SK-N-SH (cell line): ENCODE measurements at regions not wholly inside any gene's neighbourhood (a gene's known extent, or its start where the extent isn't known, plus 50 kb on each side); places are given as distances from the start of the nearest gene placed in this dataset.

Source experiments
- CTCF ChIA-PET: fragments of 300-600, 350-600 bp; formaldehyde crosslinking; extraction: SDS; loops from one replicate; lab custom pipeline; 2021; lab: Yijun Ruan, JAX
- POLR2A ChIA-PET: fragments of 350-600 bp; sonication (Branson Sonifier 250); formaldehyde crosslinking; extraction: SDS; loops from one replicate; lab custom pipeline; 2020; ENCODE audit warnings: antibody characterized with exemption, inconsistent platforms; lab: Yijun Ruan, JAX
- DNase-seq: peaks from one replicate; pipeline ENCODE4 v3.0.0; 2012
- H2AFZ ChIP-seq: fragments of 200-600 bp; sonication (generic); 2 replicates; pipeline ENCODE4 v1.8.1; 2016; ENCODE audit warnings: antibody characterized with exemption, mild to moderate bottlenecking, low read depth
- H3F3A ChIP-seq: fragments of 200-600 bp; sonication (generic); replicated peaks from 2 replicates; pipeline ENCODE3; 2016; ENCODE audit warnings: antibody characterized with exemption, mild to moderate bottlenecking; ENCODE audit not compliant: insufficient read depth
- H3K27ac ChIP-seq, 2 experiments: fragments of 200-500 bp in 1 of 2; fragments of 200-600 bp in 1 of 2; sonication (Bioruptor generic) in 1 of 2; sonication (generic), shearing (Covaris generic) in 1 of 2; 2 replicates each; pipeline versions ENCODE4 v1.5.1 to v1.6.1; 2014 to 2016; ENCODE audit warnings: low read depth in 2 of 2, inconsistent platforms in 1 of 2, low read length in 1 of 2, mild to moderate bottlenecking in 1 of 2, mixed read lengths in 1 of 2
- H3K27me3 ChIP-seq: fragments of 200-600 bp; sonication (generic), shearing (Covaris generic); 2 replicates; pipeline ENCODE4 v1.6.1; 2016; ENCODE audit warnings: mixed run types; ENCODE audit not compliant: insufficient read depth
- H3K36me3 ChIP-seq, 2 experiments: fragments of 200-500 bp in 1 of 2; fragments of 200-600 bp in 1 of 2; sonication (Bioruptor generic) in 1 of 2; sonication (generic) in 1 of 2; replicated peaks in 1 of 2; 2 replicates each; pipeline versions ENCODE3 to v1.5.1; 2014 to 2016; ENCODE audit warnings: low read length in 1 of 2, mild to moderate bottlenecking in 1 of 2; ENCODE audit not compliant: insufficient read depth in 2 of 2, control insufficient read depth in 1 of 2
- H3K4me1 ChIP-seq, 2 experiments: fragments of 200-500 bp in 1 of 2; fragments of 200-600 bp in 1 of 2; sonication (Bioruptor generic) in 1 of 2; sonication (generic), shearing (Covaris generic) in 1 of 2; 2 replicates each; pipeline versions ENCODE4 v1.5.1 to v1.6.1; 2014 to 2016; ENCODE audit warnings: low read depth in 1 of 2, low read length in 1 of 2, mixed run types in 1 of 2; ENCODE audit not compliant: insufficient read depth in 2 of 2, control insufficient read depth in 1 of 2
- H3K4me2 ChIP-seq: fragments of 200-600 bp; sonication (generic), shearing (Covaris generic); 2 replicates; pipeline ENCODE4 v1.6.1; 2017; ENCODE audit warnings: mixed run types
- H3K4me3 ChIP-seq, 2 experiments: fragments of 200-500 bp in 1 of 2; fragments of 200-600 bp in 1 of 2; sonication (Bioruptor generic) in 1 of 2; sonication (generic), shearing (Covaris generic) in 1 of 2; 2 replicates each; pipeline versions ENCODE4 v1.5.1 to v1.8.1; 2014 to 2016; ENCODE audit warnings: low read depth in 2 of 2, inconsistent platforms in 1 of 2, low read length in 1 of 2, mild to moderate bottlenecking in 1 of 2, mixed read lengths in 1 of 2, moderate library complexity in 1 of 2
- H3K79me2 ChIP-seq: fragments of 200-600 bp; sonication (generic); 2 replicates; pipeline ENCODE4 v1.8.1; 2017; ENCODE audit warnings: mild to moderate bottlenecking; ENCODE audit not compliant: insufficient read depth
- H3K9ac ChIP-seq: fragments of 200-600 bp; sonication (generic); 2 replicates; pipeline ENCODE4 v1.6.1; 2017; ENCODE audit warnings: mixed run types
- H3K9me2 ChIP-seq: fragments of 200-600 bp; sonication (generic); 2 replicates; pipeline ENCODE4 v1.6.1; 2017; ENCODE audit warnings: mixed run types
- H3K9me3 ChIP-seq: fragments of 200-600 bp; sonication (generic); 2 replicates; pipeline ENCODE4 v1.6.1; 2017; ENCODE audit warnings: mixed run types, mild to moderate bottlenecking, moderate library complexity
- H4K20me1 ChIP-seq: fragments of 200-600 bp; sonication (generic); 2 replicates; pipeline ENCODE4 v1.6.1; 2017; ENCODE audit warnings: mild to moderate bottlenecking, mixed run types; ENCODE audit not compliant: insufficient read depth
- CTCF ChIP-seq: fragments of 200-600 bp; sonication (generic); IDR thresholded peaks from 2 replicates; pipeline ENCODE4 v1.6.1; 2017; ENCODE audit warnings: antibody characterized with exemption, mild to moderate bottlenecking, moderate library complexity
- ELF1 ChIP-seq: IDR thresholded peaks from 2 replicates; pipeline ENCODE4 v1.4.0; 2012
- EP300 ChIP-seq, 2 experiments: IDR thresholded peaks; 2 replicates each; pipeline versions ENCODE4 v1.4.0 to v1.6.1; 2012; ENCODE audit warnings: borderline replicate concordance in 1 of 2, low read depth in 1 of 2, low read length in 1 of 2
- EZH2phosphoT487 ChIP-seq: fragments of 200-600 bp; sonication (generic); IDR thresholded peaks from 2 replicates; pipeline ENCODE4 v1.6.1; 2017; ENCODE audit warnings: low read depth, mixed run types, mild to moderate bottlenecking, antibody characterized with exemption, moderate library complexity, borderline replicate concordance
- FOSL2 ChIP-seq: IDR thresholded peaks from 2 replicates; pipeline ENCODE4 v1.4.0; 2012; ENCODE audit warnings: low read depth, mild to moderate bottlenecking, moderate library complexity, borderline replicate concordance
- GATA2 ChIP-seq: sonication (generic); formaldehyde crosslinking; IDR thresholded peaks from 2 replicates; pipeline ENCODE4 v1.5.0; 2020; ENCODE audit warnings: mild to moderate bottlenecking, missing genetic modification reagents
- IRF3 ChIP-seq: fragments of 150-350 bp; IDR thresholded peaks from 2 replicates; pipeline ENCODE4 v1.6.1; 2016; ENCODE audit warnings: mild to moderate bottlenecking, low read depth, low read length
- JUND ChIP-seq: IDR thresholded peaks from 2 replicates; pipeline ENCODE4 v1.4.0; 2012
- MXI1 ChIP-seq: IDR thresholded peaks from 2 replicates; pipeline ENCODE4 v1.6.1; 2012; ENCODE audit warnings: mild to moderate bottlenecking, low read depth, low read length, improper control_type of control experiment
- POLR2AphosphoS5 ChIP-seq: IDR thresholded peaks from 2 replicates; pipeline ENCODE4 v1.6.1; 2012; ENCODE audit warnings: low read depth, low read length
- REST ChIP-seq: IDR thresholded peaks from 2 replicates; pipeline ENCODE4 v1.6.1; 2012; ENCODE audit warnings: mild to moderate bottlenecking, low read depth, low read length, moderate library complexity
- SMC3 ChIP-seq: IDR thresholded peaks from 2 replicates; pipeline ENCODE4 v1.6.1; 2012; ENCODE audit warnings: low read depth, low read length, improper control_type of control experiment
- TAF1 ChIP-seq: IDR thresholded peaks from 2 replicates; pipeline ENCODE4 v1.6.1; 2012; ENCODE audit warnings: low read depth, mild to moderate bottlenecking, low read length, moderate library complexity, borderline replicate concordance
- TCF12 ChIP-seq: IDR thresholded peaks from 2 replicates; pipeline ENCODE4 v1.4.0; 2012
- TEAD4 ChIP-seq: IDR thresholded peaks from 2 replicates; pipeline ENCODE4 v1.4.0; 2012; ENCODE audit warnings: mild to moderate bottlenecking, borderline replicate concordance; ENCODE audit not compliant: insufficient read depth
- USF1 ChIP-seq: IDR thresholded peaks from 2 replicates; pipeline ENCODE4 v1.4.0; 2012; ENCODE audit warnings: low read depth, borderline replicate concordance
- USF2 ChIP-seq: fragments of 150-350 bp; IDR thresholded peaks from 2 replicates; pipeline ENCODE4 v1.6.1; 2017; ENCODE audit warnings: antibody characterized with exemption, low read length, low read depth, borderline replicate concordance
- YY1 ChIP-seq: IDR thresholded peaks from 2 replicates; pipeline ENCODE4 v1.4.0; 2012; ENCODE audit warnings: low read depth, mild to moderate bottlenecking
- ZBTB33 ChIP-seq: IDR thresholded peaks from 2 replicates; pipeline ENCODE4 v1.4.0; 2012; ENCODE audit warnings: low read depth, borderline replicate concordance
- WGBS: methylation state at CpG from one replicate; pipeline ENCODE4 v1.1.6; 2017; ENCODE audit warnings: low lambda C conversion rate; 5-methylcytosine and 5-hydroxymethylcytosine counted together

- no peaks in the 10 kb centered on the region for H3K9me2 ChIP-seq
- H3K4me3 ChIP-seq, result no peak overlapping the region
- H3K4me2 ChIP-seq, result no peak overlapping the region
- H3K9ac ChIP-seq, result no peak overlapping the region
- no peak for DNase-seq
- H3K27ac ChIP-seq, result no peak overlapping the region
- TF ChIP-seq MXI1 (no peak), EP300 (IDR thresholded peaks at IDR 0.05; ENCODE audit: borderline replicate concordance in 1 of 2, low read depth in 1 of 2, low read length in 1 of 2) (no peak), POLR2AphosphoS5 (no peak), CTCF (no peak), USF1 (no peak), YY1 (no peak), ZBTB33 (no peak), EZH2phosphoT487 (no peak), REST (no peak), GATA2 (no peak), ELF1 (no peak), TCF12 (no peak), TEAD4 (no peak), TAF1 (no peak), USF2 (no peak), FOSL2 (no peak), SMC3 (no peak), JUND (no peak), IRF3 (no peak)
- TF ChIP-seq, all 33 proteins: peak for 0
- Histone ChIP-seq H3K36me3 (no peaks in the 10 kb centered on the region), H3K9me3 (no peaks in the 10 kb centered on the region), H2AFZ (no peak overlapping the region), H3K79me2 (no peaks in the 10 kb centered on the region), H3K27me3 (no peaks in the 10 kb centered on the region), H3K4me1 (no peaks in the 10 kb centered on the region), H3F3A (no peaks in the 10 kb centered on the region), H4K20me1 (no peaks in the 10 kb centered on the region)
- ChIA-PET POLR2A (no interaction called here), CTCF (no interaction called here)
- 71% methylated on average over 4 of the region's 4 CpGs for WGBS
These were observed 160.9 kb upstream of the DMAC1 start for GRCh38 chr9:7960320-7961050.
